Nephron (organoid): ENCODE measurements at regions not wholly inside any gene's neighbourhood (a gene's known extent, or its start where the extent isn't known, plus 50 kb on each side); places are given as distances from the start of the nearest gene placed in this dataset.

Source experiments
- H3K27ac Mint-ChIP-seq, 3 experiments: 2 replicates each; pipeline ENCODE4 v1.8.0; 2020; ENCODE audit warnings: mixed read lengths in 3 of 3, mild to moderate bottlenecking in 2 of 3, moderate library complexity in 1 of 3
- H3K27me3 Mint-ChIP-seq: 2 replicates; pipeline ENCODE4 v1.8.0; 2021; ENCODE audit warnings: low read depth, mild to moderate bottlenecking, moderate library complexity, mixed read lengths
- H3K36me3 Mint-ChIP-seq: 2 replicates; pipeline ENCODE4 v1.8.0; 2020; ENCODE audit warnings: low read depth, mixed read lengths
- H3K4me1 Mint-ChIP-seq: 2 replicates; pipeline ENCODE4 v1.8.0; 2020; ENCODE audit warnings: mixed read lengths
- H3K4me3 Mint-ChIP-seq, 3 experiments: 2 replicates each; pipeline ENCODE4 v1.8.0; 2020; ENCODE audit warnings: mild to moderate bottlenecking in 3 of 3, mixed read lengths in 3 of 3, moderate library complexity in 2 of 3
- H3K9me3 Mint-ChIP-seq: 2 replicates; pipeline ENCODE4 v1.8.0; 2020; ENCODE audit warnings: mixed read lengths
- TF ChIP-seq, protein P1 (sequence below), 3 experiments: fragments of 200-600 bp; sonication (generic); IDR thresholded peaks; one replicate each; pipeline ENCODE4 v1.5.0; 2021; ENCODE audit warnings: antibody characterized with exemption in 3 of 3; ENCODE audit not compliant: unreplicated experiment in 3 of 3

DNA sequence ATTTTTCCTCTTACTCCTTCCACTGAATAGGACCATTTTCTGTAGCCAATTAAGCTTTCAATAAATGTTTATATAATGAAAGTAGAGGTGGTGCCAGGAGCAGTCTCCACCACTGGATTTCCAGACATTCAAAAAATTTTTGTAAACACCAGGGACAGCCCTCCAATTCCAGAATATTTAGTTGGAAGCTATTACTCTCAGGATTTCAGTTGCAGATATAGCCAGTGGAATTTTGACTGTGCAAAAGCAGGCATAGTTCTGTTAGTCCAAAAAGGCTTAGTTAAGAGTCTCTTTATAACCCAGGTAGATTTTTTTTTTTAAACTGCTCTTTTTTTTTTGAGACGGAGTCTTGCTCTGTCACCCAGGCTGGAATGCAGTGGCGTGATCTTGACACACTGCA, 138.1 kb upstream of the DMRT1 start:
- peaks cover 38% of the 10 kb centered on the region for H3K4me1 Mint-ChIP-seq
- TF ChIP-seq, protein P1, sequence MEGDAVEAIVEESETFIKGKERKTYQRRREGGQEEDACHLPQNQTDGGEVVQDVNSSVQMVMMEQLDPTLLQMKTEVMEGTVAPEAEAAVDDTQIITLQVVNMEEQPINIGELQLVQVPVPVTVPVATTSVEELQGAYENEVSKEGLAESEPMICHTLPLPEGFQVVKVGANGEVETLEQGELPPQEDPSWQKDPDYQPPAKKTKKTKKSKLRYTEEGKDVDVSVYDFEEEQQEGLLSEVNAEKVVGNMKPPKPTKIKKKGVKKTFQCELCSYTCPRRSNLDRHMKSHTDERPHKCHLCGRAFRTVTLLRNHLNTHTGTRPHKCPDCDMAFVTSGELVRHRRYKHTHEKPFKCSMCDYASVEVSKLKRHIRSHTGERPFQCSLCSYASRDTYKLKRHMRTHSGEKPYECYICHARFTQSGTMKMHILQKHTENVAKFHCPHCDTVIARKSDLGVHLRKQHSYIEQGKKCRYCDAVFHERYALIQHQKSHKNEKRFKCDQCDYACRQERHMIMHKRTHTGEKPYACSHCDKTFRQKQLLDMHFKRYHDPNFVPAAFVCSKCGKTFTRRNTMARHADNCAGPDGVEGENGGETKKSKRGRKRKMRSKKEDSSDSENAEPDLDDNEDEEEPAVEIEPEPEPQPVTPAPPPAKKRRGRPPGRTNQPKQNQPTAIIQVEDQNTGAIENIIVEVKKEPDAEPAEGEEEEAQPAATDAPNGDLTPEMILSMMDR (IDR thresholded peaks at IDR 0.05; ENCODE audit: unreplicated experiment in 3 of 3) = no peak

GRCh38 chr9:706073-706472, 135.4 kb upstream of the DMRT1 start:
- Mint-ChIP-seq H3K4me3 (peak overlapping the region; percentile 88 to 92 (median 89)), H3K9me3 (no peaks in the 10 kb centered on the region), H3K36me3 (peaks cover 6% of the 10 kb centered on the region), H3K4me1 (peaks cover 31% of the 10 kb centered on the region), H3K27ac (peak overlapping the region; percentile 96 to 97 (median 97)), H3K27me3 (peaks cover 5% of the 10 kb centered on the region)
- TF ChIP-seq, protein P1 (IDR thresholded peaks at IDR 0.05; ENCODE audit: unreplicated experiment in 3 of 3) = no peak

More for the DNA sequence above, 138.1 kb upstream of the DMRT1 start:
- Mint-ChIP-seq H3K9me3 (no peaks in the 10 kb centered on the region), H3K27me3 (no peaks in the 10 kb centered on the region), H3K27ac (peak overlapping the region in 2 of 3 experiments; percentile 16 to 76), H3K36me3 (no peaks in the 10 kb centered on the region), H3K4me3 (no peak overlapping the region)

- Mint-ChIP-seq H3K27ac (peak overlapping the region; percentile 96 to 97 (median 97)), H3K4me1 (peaks cover 35% of the 10 kb centered on the region), H3K36me3 (peaks cover 13% of the 10 kb centered on the region), H3K27me3 (peaks cover 5% of the 10 kb centered on the region), H3K9me3 (no peaks in the 10 kb centered on the region), H3K4me3 (peak overlapping the region; percentile 88 to 92 (median 89))
- TF ChIP-seq, protein P1 (IDR thresholded peaks at IDR 0.05; ENCODE audit: unreplicated experiment in 3 of 3) = no peak
Measured at GRCh38 chr9:706606-707459, 134.7 kb upstream of the DMRT1 start.

GRCh38 chr9:708182-708550, 133.3 kb upstream of the DMRT1 start:
- H3K27ac Mint-ChIP-seq = peak overlapping the region; percentile 78 to 92 (median 91)
- peaks cover 25% of the 10 kb centered on the region for H3K36me3 Mint-ChIP-seq
- H3K9me3 Mint-ChIP-seq = no peaks in the 10 kb centered on the region
- TF ChIP-seq, protein P1 (IDR thresholded peaks at IDR 0.05; ENCODE audit: unreplicated experiment in 3 of 3) = no peak
- H3K4me3 Mint-ChIP-seq = peak overlapping the region; percentile 53 to 69 (median 60)
- peaks cover 5% of the 10 kb centered on the region for H3K27me3 Mint-ChIP-seq
- peaks cover 42% of the 10 kb centered on the region for H3K4me1 Mint-ChIP-seq

- H3K4me1 Mint-ChIP-seq = peaks cover 41% of the 10 kb centered on the region
- H3K27ac Mint-ChIP-seq = peak overlapping the region; percentile 78 to 92 (median 91)
- peak overlapping the region; percentile 53 to 69 (median 60) for H3K4me3 Mint-ChIP-seq
- H3K27me3 Mint-ChIP-seq = peaks cover 5% of the 10 kb centered on the region
- TF ChIP-seq, protein P1 (IDR thresholded peaks at IDR 0.05; ENCODE audit: unreplicated experiment in 3 of 3) = no peak
- no peaks in the 10 kb centered on the region for H3K9me3 Mint-ChIP-seq
- H3K36me3 Mint-ChIP-seq = peaks cover 28% of the 10 kb centered on the region
Measured at GRCh38 chr9:708551-709432, 132.7 kb upstream of the DMRT1 start.
